ENCODE measurements at regions not wholly inside any gene's neighbourhood (a gene's known extent, or its start where the extent isn't known, plus 50 kb on each side); places are given as distances from the start of the nearest gene placed in this dataset.

DNA sequence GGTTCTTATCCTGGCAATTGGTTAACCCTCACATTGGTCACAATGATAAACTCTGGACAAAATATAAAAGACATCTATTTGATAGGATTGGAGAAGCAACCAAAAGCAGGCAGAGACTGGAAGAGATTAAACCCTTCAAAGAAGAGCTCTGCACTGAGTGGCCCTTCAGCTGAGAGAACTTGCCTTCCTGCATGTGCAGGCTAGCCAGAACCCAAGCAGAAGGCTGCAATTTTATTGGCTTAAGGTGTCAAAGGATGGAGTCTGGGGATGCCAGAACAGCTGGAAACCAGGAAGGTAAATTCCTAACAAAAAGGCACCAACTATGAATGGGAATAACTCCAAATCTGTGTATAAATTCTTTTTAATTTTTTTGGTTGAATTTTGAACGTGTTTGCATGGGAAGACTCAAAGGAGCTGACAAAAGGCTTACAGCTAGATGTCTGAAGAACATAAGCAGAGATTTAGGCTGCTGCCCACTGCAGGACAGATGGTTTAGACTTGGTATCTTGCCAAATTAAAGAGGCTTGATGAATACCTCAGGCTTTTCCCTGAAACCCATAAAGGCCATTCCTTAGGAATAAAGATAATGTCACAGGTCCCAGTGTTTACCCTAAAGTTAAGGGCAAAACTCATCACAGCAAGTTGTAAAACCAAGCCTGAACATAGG, 66.3 kb downstream of the NR2F1 start:
- no peak for ATAC-seq
- H3K9me3 ChIP-seq: no peaks in the 10 kb centered on the region
- WGBS, 3 donors: 40 to 48% (median 43%) methylated on average over 1 of the region's 1 CpG
- H3K4me3 ChIP-seq: no peak overlapping the region
- intact Hi-C loops (cut with DNase I): no loop called here
- no peaks in the 10 kb centered on the region for H3K36me3 ChIP-seq (ENCODE audit: insufficient read depth in 1 of 2, low read depth in 1 of 2)
- TF ChIP-seq, protein P1, sequence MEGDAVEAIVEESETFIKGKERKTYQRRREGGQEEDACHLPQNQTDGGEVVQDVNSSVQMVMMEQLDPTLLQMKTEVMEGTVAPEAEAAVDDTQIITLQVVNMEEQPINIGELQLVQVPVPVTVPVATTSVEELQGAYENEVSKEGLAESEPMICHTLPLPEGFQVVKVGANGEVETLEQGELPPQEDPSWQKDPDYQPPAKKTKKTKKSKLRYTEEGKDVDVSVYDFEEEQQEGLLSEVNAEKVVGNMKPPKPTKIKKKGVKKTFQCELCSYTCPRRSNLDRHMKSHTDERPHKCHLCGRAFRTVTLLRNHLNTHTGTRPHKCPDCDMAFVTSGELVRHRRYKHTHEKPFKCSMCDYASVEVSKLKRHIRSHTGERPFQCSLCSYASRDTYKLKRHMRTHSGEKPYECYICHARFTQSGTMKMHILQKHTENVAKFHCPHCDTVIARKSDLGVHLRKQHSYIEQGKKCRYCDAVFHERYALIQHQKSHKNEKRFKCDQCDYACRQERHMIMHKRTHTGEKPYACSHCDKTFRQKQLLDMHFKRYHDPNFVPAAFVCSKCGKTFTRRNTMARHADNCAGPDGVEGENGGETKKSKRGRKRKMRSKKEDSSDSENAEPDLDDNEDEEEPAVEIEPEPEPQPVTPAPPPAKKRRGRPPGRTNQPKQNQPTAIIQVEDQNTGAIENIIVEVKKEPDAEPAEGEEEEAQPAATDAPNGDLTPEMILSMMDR (IDR thresholded peaks at IDR 0.05): no peak
- no peaks in the 10 kb centered on the region for H3K27me3 ChIP-seq (ENCODE audit: insufficient read depth in 3 of 3, low read length in 2 of 3)
- no peak overlapping the region for H3K27ac ChIP-seq
- no peak for DNase-seq
- H3K4me1 ChIP-seq: no peaks in the 10 kb centered on the region

DNA sequence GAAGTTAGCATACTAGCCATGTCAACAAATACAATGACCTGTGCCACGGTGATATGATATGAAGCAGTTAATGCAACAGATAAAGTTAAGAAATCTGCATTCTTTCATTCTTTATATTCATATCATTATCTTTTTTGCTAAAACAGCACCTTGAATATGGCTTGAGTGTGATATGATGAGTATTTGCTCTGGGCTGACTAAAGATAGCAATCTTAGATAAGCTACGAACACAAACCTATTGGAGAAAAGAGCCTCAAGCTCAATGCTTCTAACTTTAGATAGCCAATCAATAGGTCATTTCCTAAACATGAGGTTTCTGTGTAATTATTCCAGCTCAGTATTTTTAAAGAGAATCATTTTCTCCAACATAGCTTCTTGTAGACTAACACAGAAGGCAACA, 61.7 kb downstream of the NR2F1 start:
- DNase-seq (no peak), ATAC-seq (no peak)
- WGBS, 3 donors: 97 to 98% (median 97%) methylated on average over 2 of the region's 2 CpGs
- H3K36me3 ChIP-seq (ENCODE audit: insufficient read depth in 1 of 2, low read depth in 1 of 2): no peaks in the 10 kb centered on the region
- TF ChIP-seq, protein P1 (IDR thresholded peaks at IDR 0.05): no peak
- no peaks in the 10 kb centered on the region for H3K9me3 ChIP-seq
- H3K27me3 ChIP-seq (ENCODE audit: insufficient read depth in 3 of 3, low read length in 2 of 3): no peaks in the 10 kb centered on the region
- no peaks in the 10 kb centered on the region for H3K4me1 ChIP-seq
- intact Hi-C loops (cut with DNase I): no loop called here
- no peak overlapping the region for H3K27ac ChIP-seq
- no peak overlapping the region for H3K4me3 ChIP-seq
